ENCODE measurements at regions not wholly inside any gene's neighbourhood (a gene's known extent, or its start where the extent isn't known, plus 50 kb on each side); places are given as distances from the start of the nearest gene placed in this dataset.

- TF ChIP-seq POLR2AphosphoS5 (IDR thresholded peaks at IDR 0.05; ENCODE audit: borderline replicate concordance, low read depth, low read length), result no peak
- no peak for TF ChIP-seq EZH2 (IDR thresholded peaks at IDR 0.05)
These were observed 626.4 kb upstream of the GOLIM4 start for GRCh38 chr3:168722091-168722490.
